B cell (primary cell): ENCODE measurements at regions not wholly inside any gene's neighbourhood (a gene's known extent, or its start where the extent isn't known, plus 50 kb on each side); places are given as distances from the start of the nearest gene placed in this dataset.

Experiments
- ATAC-seq: fragments of 200-7000 bp; cut with Tn5 transposase; one replicate; pipeline ENCODE4 v1.10.0; 2021; ENCODE audit warnings: low read depth, mild to moderate bottlenecking, moderate number of reproducible peaks, moderate library complexity
- CTCF ChIA-PET: fragments of 350-600 bp; sonication (Branson Sonifier 250); formaldehyde crosslinking; loops from one replicate; lab custom pipeline; 2021; ENCODE audit warnings: antibody characterized with exemption, inconsistent platforms; lab: Charles Lee
- POLR2A ChIA-PET: fragments of 350-600 bp; sonication (Branson Sonifier 250); formaldehyde crosslinking; loops from one replicate; lab custom pipeline; 2021; ENCODE audit warnings: antibody characterized with exemption; lab: Charles Lee
- DNase-seq: peaks from one replicate; pipeline ENCODE4 v3.0.0; 2013
- H2AFZ ChIP-seq: 2 replicates; pipeline ENCODE4 v1.6.1; 2012; ENCODE audit warnings: mild to moderate bottlenecking, low read depth, low read length; ENCODE audit not compliant: insufficient read depth, poor library complexity, severe bottlenecking
- H3K27ac ChIP-seq, 2 donors: 1 replicate in 1 of 2; 2 replicates in 1 of 2; pipeline ENCODE4 v1.5.1; 2012 to 2013; ENCODE audit warnings: low read length in 2 of 2, mild to moderate bottlenecking in 2 of 2, moderate library complexity in 1 of 2
- H3K27me3 ChIP-seq, 4 experiments: fragments of 200-600 bp in 1 of 4; sonication (generic) in 1 of 4; replicated peaks in 1 of 4; 1 replicate in 2 of 4; 2 replicates in 2 of 4; pipeline versions ENCODE4 v1.6.1 to v1.7.0; 2013 to 2016; ENCODE audit warnings: low read length in 3 of 4, mild to moderate bottlenecking in 2 of 4, mixed read lengths in 1 of 4, moderate library complexity in 1 of 4; ENCODE audit not compliant: insufficient read depth in 4 of 4, control insufficient read depth in 3 of 4; ENCODE audit errors: control extremely low read depth in 1 of 4
- H3K36me3 ChIP-seq, 2 experiments: replicated peaks in 1 of 2; 1 replicate in 1 of 2; 2 replicates in 1 of 2; pipeline versions ENCODE4 v1.6.1 to v1.7.1; 2013; ENCODE audit warnings: low read length in 1 of 2; ENCODE audit not compliant: insufficient read depth in 2 of 2, control insufficient read depth in 1 of 2; ENCODE audit errors: control extremely low read depth in 1 of 2, extremely low read depth in 1 of 2
- H3K4me1 ChIP-seq, 2 donors: fragments of 200-600 bp in 1 of 2; sonication (generic) in 1 of 2; 1 replicate in 1 of 2; 2 replicates in 1 of 2; pipeline versions ENCODE4 v1.5.1 to v1.6.1; 2013 to 2017; ENCODE audit warnings: low read length in 2 of 2; ENCODE audit not compliant: control insufficient read depth in 2 of 2, insufficient read depth in 2 of 2
- H3K4me2 ChIP-seq: replicated peaks from 2 replicates; pipeline ENCODE3; 2012; ENCODE audit warnings: mild to moderate bottlenecking, low read depth, low read length; ENCODE audit not compliant: poor library complexity, severe bottlenecking
- H3K4me3 ChIP-seq, 5 experiments: fragments of 200-600 bp in 1 of 5; sonication (generic) in 1 of 5; 1 replicate in 3 of 5; 2 replicates in 2 of 5; pipeline versions ENCODE4 v1.5.1 to v1.7.0; 2011 to 2016; ENCODE audit warnings: low read length in 4 of 5, mild to moderate bottlenecking in 4 of 5, low read depth in 2 of 5, control low read depth in 1 of 5, moderate library complexity in 1 of 5; ENCODE audit not compliant: insufficient read depth in 1 of 5; ENCODE audit errors: control extremely low read depth in 1 of 5, extremely low read depth in 1 of 5
- H3K79me2 ChIP-seq: fragments of 200-600 bp; sonication (generic); one replicate; pipeline ENCODE4 v1.6.0; 2016; ENCODE audit warnings: low read length; ENCODE audit not compliant: control insufficient read depth, insufficient read depth
- H3K9ac ChIP-seq: fragments of 200-600 bp; sonication (generic); 2 replicates; pipeline ENCODE4 v1.6.1; 2017; ENCODE audit warnings: mild to moderate bottlenecking, low read length, moderate library complexity
- H3K9me3 ChIP-seq, 3 donors: one replicate each; pipeline versions ENCODE4 v1.6.1 to v1.7.1; 2013; ENCODE audit warnings: low read length in 2 of 3; ENCODE audit not compliant: control insufficient read depth in 2 of 3, insufficient read depth in 1 of 3; ENCODE audit errors: control extremely low read depth in 1 of 3
- H4K20me1 ChIP-seq: 2 replicates; pipeline ENCODE4 v1.6.0; 2012; ENCODE audit warnings: mild to moderate bottlenecking, low read length; ENCODE audit not compliant: insufficient read depth, control insufficient read depth, poor library complexity, severe bottlenecking
- H3K27ac Mint-ChIP-seq: one replicate; pipeline ENCODE4 v1.8.0; 2021; ENCODE audit warnings: mixed read lengths
- H3K27me3 Mint-ChIP-seq: one replicate; pipeline ENCODE4 v1.8.0; 2021; ENCODE audit warnings: mixed read lengths
- H3K4me1 Mint-ChIP-seq: one replicate; pipeline ENCODE4 v1.8.0; 2021; ENCODE audit warnings: mixed read lengths
- H3K4me3 Mint-ChIP-seq: one replicate; pipeline ENCODE4 v1.8.0; 2021; ENCODE audit warnings: mixed read lengths
- H3K9me3 Mint-ChIP-seq: one replicate; pipeline ENCODE4 v1.8.0; 2022; ENCODE audit warnings: mixed read lengths; ENCODE audit not compliant: insufficient read depth
- EZH2 ChIP-seq: IDR thresholded peaks from 2 replicates; pipeline ENCODE4 v1.6.1; 2012; ENCODE audit warnings: borderline replicate concordance, low read depth, mild to moderate bottlenecking, moderate library complexity, low read length; ENCODE audit not compliant: insufficient read depth, poor library complexity, severe bottlenecking
- WGBS: methylation state at CpG from one replicate; pipeline ENCODE4 v1.1.5; 2013; ENCODE audit warnings: missing lambda C conversion rate; ENCODE audit not compliant: insufficient coverage; 5-methylcytosine and 5-hydroxymethylcytosine counted together
- intact Hi-C: fragments of 100-400 bp; cut with micrococcal nuclease; formaldehyde crosslinking; loops from one replicate; pipeline ENCODE4 v1.10.0; 2022
- TF ChIP-seq, protein P1 (sequence below): fragments of 200-600 bp; IDR thresholded peaks from one replicate; pipeline ENCODE4 v1.8.0; 2022; ENCODE audit warnings: antibody characterized with exemption, mild to moderate bottlenecking

GRCh38 chr11:70578831-70579230 is 180.5 kb downstream of the CTTN start:
- intact Hi-C loops: no loop called here
- H3K27me3 ChIP-seq: no peaks in the 10 kb centered on the region
- no peak overlapping the region for H3K4me3 ChIP-seq
- H4K20me1 ChIP-seq: no peaks in the 10 kb centered on the region
- H3K79me2 ChIP-seq: no peaks in the 10 kb centered on the region
- no peak overlapping the region for H2AFZ ChIP-seq
- Mint-ChIP-seq H3K4me1 (no peaks in the 10 kb centered on the region), H3K27me3 (no peaks in the 10 kb centered on the region), H3K27ac (no peak overlapping the region), H3K4me3 (no peak overlapping the region), H3K9me3 (no peaks in the 10 kb centered on the region)
- DNase-seq (no peak), ATAC-seq (no peak)
- WGBS: 90% methylated on average over 8 of the region's 9 CpGs
- no peak overlapping the region for H3K9ac ChIP-seq
- H3K27ac ChIP-seq: no peak overlapping the region
- POLR2A ChIA-PET: no interaction called here
- H3K4me2 ChIP-seq: no peak overlapping the region
- no peak for TF ChIP-seq EZH2
- TF ChIP-seq, protein P1, sequence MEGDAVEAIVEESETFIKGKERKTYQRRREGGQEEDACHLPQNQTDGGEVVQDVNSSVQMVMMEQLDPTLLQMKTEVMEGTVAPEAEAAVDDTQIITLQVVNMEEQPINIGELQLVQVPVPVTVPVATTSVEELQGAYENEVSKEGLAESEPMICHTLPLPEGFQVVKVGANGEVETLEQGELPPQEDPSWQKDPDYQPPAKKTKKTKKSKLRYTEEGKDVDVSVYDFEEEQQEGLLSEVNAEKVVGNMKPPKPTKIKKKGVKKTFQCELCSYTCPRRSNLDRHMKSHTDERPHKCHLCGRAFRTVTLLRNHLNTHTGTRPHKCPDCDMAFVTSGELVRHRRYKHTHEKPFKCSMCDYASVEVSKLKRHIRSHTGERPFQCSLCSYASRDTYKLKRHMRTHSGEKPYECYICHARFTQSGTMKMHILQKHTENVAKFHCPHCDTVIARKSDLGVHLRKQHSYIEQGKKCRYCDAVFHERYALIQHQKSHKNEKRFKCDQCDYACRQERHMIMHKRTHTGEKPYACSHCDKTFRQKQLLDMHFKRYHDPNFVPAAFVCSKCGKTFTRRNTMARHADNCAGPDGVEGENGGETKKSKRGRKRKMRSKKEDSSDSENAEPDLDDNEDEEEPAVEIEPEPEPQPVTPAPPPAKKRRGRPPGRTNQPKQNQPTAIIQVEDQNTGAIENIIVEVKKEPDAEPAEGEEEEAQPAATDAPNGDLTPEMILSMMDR: no peak
- no peaks in the 10 kb centered on the region for H3K4me1 ChIP-seq
- H3K36me3 ChIP-seq: no peaks in the 10 kb centered on the region
- CTCF ChIA-PET: no interaction called here
- peaks cover 0 to 4% (median 0%) of the 10 kb centered on the region in 3 donors for H3K9me3 ChIP-seq

DNA sequence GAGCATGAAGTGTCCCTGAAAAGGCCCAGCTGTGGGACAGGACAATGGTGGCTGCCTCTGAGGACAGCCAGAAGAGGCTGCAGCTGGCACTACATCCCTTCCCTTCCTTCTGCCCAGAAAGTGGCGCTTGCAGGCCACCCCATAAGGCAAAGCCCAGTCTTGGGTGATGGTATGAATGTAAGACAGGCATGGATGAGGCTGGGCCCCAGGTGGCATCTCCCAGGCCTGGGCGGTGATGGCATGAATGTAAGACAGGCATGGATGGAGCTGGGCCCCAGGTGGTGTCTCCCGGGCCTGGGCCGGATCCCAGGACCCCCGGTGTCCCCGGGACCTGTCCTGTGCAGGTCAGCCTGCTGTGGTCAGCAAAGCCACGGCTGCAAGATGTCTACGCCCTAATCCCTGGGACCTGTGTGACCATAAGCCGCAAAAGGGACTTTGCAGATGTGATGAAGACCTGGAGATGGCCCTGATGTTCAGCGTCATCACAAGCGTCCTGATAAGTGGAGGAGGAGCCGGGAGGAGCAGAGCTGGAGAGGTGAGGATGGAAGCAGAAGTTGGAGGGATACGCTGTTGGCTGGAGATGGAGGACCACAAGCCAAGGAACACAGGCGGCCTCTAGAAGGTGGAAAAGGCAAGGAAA is 181.1 kb downstream of the CTTN start:
- H3K27ac ChIP-seq: no peak overlapping the region
- H3K4me3 Mint-ChIP-seq: no peak overlapping the region
- H3K4me1 ChIP-seq: no peaks in the 10 kb centered on the region
- no peaks in the 10 kb centered on the region for H3K27me3 Mint-ChIP-seq
- no peak for DNase-seq
- no peak overlapping the region for H3K4me3 ChIP-seq
- no peaks in the 10 kb centered on the region for H3K9me3 Mint-ChIP-seq
- no peaks in the 10 kb centered on the region for H3K36me3 ChIP-seq
- no peaks in the 10 kb centered on the region for H3K27me3 ChIP-seq
- no peak for ATAC-seq
- no peaks in the 10 kb centered on the region for H4K20me1 ChIP-seq
- H3K9me3 ChIP-seq: no peaks in the 10 kb centered on the region
- H3K4me1 Mint-ChIP-seq: no peaks in the 10 kb centered on the region
- WGBS: 86% methylated on average over 13 of the region's 14 CpGs
- H3K27ac Mint-ChIP-seq: no peak overlapping the region
- no peak overlapping the region for H2AFZ ChIP-seq
- TF ChIP-seq, protein P1: no peak
- no peak for TF ChIP-seq EZH2
- CTCF ChIA-PET: no interaction called here
- intact Hi-C loops: no loop called here
- no peaks in the 10 kb centered on the region for H3K79me2 ChIP-seq
- no peak overlapping the region for H3K9ac ChIP-seq
- POLR2A ChIA-PET: no interaction called here
- no peak overlapping the region for H3K4me2 ChIP-seq
